ENCODE measurements at regions not wholly inside any gene's neighbourhood (a gene's known extent, or its start where the extent isn't known, plus 50 kb on each side); places are given as distances from the start of the nearest gene placed in this dataset.
"Not testable (repeated sequence)": the region's sequence is repeated elsewhere in the genome, so short reads cannot be mapped to it uniquely, and the experiment has no call there.

DNA sequence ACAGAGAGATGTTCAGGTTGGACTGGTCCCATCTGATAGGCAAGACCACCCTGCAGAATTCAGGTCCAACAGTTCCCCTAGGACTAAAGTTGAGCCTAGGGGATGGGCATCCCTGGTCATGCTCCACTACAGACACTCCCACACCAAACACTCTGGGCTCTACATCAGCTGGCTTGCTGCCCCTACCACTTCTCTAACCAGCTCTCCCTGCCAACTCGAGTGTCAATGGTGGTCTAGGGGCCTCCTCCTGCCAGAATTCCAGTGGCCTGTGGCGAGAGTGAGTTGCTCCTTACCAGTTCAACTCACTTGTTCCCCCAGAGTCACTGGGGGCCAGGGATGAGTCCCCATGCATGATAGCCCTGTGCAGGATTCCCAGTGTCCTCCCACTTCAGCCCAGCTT is 316.2 kb upstream of the PPP2R3A start:
- no peak for DNase-seq

DNA sequence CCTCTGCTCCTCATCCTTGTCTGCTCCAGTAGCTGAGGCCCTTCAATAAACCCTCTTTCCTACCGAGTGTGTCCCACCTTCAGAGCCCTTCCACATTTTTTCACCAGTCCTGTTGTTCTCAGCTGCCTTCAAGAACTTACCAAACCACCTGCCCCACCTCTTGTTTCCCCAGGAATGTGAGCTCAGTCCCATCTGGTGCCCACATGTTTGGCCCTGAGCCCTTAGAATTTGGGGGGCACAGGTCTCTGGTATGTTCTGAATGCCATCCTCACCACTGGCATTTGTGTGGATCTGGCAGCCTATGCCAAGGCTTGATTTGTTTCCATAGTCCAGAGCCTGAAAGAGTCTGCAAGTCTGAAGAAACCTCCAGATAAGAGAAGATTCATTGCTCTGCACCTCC is 315.2 kb upstream of the PPP2R3A start:
- DNase-seq: no peak

DNA sequence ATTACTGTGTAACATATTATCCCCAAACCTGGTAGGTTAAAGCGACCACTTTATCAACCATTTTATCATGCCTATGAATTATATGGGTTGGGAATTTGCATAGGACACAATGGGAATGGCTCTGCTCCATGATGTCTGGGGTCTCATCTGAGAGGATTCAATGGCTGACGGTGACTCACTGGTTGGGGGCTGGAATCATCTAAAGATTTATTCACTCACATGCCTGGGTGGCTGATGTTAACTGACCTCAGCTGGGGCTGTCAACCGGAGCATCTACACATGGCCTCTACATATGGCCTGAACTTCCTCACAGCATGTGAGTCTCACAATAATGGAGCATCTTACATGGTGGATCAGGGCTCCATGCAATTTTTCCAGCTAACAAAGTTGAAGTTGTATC is 313.1 kb upstream of the PPP2R3A start:
- no peak for DNase-seq

DNA sequence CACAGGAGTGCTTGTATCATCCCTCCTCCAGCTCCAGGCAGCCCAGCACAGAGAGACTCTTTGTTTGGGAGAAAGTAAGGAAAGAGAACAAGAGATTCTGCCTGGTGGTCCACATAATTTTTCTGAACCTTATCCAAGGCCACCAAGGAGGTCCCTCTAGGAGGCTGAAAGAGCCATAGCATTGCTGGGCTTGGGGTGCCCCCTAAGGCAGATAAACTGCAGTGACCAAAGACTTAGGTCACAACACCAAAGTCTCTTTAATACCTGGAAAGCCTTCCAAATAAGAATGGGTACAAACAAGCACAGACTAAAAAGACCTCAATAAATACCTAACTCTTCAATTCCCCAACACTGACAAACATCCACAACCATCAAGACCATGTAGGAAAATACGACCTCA is 310.2 kb upstream of the PPP2R3A start:
- no peak for DNase-seq

DNA sequence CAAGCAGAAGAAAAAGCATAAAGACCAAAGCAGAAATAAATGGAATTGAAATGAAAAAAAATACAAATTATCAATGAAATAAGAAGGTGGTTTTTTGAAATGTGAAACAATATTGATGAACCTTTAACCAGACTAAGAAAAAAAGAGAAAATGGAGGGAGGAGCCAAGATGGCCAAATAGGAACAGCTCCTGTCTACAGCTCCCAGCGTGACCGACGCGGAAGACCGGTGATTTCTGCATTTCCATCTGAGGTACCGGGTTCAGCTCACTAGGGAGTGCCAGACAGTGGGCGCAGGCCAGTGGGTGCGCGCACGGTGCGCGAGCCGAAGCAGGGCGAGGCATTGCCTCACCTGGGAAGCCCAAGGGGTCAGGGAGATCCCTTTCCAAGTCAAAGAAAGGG is 307.1 kb upstream of the PPP2R3A start:
- not testable (repeated sequence) for DNase-seq

DNA sequence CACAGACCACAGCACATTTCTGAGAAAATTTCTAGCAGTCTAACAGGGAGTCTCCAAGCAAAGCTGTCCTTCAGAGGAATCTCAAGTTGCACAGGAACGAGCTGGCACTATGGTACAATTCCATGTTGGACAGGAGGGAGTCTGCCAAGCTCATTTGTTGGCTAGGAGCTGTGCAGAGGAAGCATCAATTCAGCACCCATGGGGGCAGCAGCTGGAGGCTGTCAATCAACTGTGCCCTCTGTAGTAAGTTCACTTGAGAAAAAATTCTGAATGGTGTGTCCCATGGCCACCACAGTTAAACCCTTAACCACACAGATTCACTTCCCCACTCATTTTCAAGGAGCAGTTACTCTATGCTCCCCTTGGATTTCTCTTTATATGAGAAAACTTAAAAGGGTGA is 298.5 kb upstream of the PPP2R3A start:
- no peak for DNase-seq

DNA sequence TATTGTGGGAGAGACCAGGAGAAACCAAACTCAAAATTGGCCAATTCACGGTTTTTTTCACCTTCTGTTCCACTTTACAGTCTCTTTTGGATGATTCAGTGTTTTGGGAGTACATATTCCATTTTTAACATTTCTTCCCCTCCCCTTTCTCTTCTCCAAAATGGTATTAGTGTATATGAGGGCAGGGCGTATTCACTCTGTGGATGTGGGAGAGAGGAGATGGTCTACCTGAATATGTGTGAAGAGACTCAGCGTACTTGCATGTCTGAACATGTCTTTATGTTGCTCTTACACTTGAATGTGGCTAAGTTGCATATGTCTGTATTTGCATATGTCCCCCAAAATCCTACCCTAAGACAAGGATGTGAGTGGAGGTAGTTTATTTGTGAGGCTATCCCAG is 291.0 kb upstream of the PPP2R3A start:
- no peak for DNase-seq

DNA sequence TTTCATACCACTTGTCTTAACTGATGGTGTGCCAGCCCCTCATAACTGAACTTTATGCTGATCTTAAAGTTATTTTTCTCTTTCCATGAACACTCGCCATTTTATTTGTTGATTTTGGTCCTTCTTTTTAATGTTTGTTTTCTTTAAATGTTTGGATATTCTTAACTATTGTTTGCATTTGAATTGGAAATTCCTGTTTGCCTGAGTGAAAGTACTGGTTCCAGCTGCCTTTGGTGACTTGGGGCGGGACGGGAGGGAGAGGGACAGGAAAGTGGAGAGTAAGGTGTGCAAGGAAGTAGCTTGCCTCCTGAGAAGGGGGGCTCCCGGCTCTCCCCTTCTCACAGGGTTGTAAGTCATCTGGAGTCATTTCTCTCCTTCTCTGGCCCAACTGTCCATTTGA is 287.1 kb upstream of the PPP2R3A start:
- DNase-seq: no peak

DNA sequence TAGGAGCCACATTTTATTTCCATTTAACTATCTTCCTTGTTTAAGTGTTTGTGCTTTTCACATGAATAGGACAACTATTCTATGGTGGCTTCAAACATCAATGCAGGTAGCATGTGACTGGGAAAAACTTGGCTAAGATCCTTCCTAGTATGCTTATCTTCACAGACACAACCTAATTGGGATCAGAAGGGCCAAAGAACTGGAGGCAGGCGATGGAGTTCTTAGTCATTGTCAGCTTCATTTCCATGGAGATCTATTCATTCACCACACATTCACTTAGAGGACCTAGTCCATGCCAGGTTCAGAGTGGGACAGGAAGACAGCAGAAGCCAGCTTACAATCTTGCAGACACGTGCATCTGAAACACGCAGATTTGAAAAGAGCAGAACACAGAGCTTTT is 277.5 kb upstream of the PPP2R3A start:
- no peak for DNase-seq

DNA sequence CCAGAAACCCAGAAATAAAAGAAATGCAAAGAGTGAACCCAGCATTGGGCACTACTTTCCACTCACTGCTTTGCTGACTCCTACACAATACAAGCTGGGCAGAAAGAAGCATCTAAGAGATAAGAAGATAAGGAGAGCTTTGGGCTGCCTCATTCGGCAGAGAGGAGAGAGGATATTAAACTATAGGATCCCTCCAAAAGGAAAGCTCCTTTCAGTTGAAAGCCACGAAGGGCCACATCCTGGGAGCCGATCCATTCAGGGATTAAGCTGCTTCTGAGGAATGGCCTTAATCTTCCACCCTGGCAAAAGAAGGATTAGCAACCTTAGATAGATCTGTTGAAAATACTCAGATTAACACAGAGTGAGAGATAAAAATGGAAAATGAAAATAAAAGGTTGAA is 274.9 kb upstream of the PPP2R3A start:
- DNase-seq: no peak

DNA sequence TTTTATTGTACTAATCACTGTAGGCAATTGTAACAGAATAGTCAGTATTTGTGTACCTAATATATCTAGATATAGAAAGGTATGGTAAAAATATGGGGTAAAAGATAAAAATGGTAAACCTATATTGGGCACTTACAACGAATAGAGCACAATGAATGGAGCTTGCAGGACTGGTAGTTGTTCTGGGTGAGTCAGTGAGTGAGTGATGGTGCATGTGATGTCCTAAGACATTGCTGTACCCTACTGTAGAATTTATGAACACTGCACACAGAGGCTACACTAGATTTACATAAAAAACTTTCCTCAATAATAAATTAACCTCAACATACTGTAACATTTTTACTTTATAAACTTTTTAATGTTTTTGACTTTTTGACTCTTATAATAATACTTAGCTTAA is 274.3 kb upstream of the PPP2R3A start:
- DNase-seq: no peak

DNA sequence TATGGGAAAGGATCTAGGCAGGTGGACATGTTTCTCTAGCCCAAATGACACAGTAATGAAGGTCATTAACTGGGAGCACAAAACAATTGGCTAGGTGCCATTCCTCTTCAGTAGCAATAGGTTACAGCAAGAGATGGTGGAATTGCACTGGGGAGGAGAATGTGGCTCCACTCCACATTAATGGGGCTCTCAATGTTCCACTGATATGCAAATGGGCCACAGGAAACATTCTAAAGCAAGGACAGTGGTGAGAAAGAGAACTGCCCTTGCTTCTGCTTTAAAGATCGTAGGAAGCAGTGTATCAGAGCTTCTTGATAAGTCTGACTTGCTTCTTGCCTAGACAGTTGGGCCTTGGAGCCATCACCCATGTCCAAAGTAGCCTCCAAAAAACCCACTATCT is 271.4 kb upstream of the PPP2R3A start:
- no peak for DNase-seq

DNA sequence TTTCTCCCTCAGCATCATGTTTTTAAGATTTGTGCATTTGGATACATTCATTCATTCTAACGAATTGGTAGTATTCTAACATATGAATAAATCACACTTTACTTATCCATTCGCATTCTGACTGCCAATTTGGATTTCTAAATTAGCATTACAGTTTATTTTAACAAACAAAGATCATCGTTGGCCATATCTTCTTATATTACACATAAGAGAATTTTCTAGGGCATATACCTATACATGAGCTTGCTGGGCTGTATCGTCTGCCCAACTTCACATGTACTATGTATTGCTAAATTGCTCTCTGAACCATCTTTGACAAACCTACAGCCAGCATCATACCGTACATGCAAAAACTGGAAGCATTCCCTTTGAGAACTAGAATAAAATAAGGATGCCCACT is 265.8 kb upstream of the PPP2R3A start:
- DNase-seq: no peak

DNA sequence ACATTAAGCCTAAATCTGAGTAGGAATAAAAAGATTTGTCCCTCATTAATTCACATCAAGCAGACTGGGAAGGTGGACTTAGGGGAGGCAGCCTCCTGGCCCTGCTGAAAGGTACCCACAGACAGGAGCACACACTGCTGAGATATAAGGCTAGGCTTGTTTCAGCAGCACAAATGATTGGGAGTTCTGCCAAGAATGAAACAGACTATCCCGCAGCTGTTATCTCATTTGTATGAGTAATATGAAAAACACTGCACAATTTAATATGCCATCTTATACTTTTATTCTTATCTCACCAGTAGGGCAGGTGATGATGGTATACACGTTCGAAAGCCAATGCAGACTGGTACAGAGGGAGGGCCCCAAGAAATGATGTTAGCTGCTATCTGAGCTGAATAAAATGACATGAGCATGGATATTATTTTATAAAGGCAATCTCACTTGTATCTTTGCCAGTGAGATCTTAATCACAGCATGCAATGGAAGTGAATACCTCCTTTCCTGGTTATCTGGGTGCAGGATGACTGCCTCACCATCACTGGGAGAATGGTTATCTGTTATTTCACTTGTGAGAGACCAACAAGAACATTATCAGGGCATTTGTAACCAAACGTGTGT is 258.7 kb upstream of the PPP2R3A start:
- no peak for DNase-seq

DNA sequence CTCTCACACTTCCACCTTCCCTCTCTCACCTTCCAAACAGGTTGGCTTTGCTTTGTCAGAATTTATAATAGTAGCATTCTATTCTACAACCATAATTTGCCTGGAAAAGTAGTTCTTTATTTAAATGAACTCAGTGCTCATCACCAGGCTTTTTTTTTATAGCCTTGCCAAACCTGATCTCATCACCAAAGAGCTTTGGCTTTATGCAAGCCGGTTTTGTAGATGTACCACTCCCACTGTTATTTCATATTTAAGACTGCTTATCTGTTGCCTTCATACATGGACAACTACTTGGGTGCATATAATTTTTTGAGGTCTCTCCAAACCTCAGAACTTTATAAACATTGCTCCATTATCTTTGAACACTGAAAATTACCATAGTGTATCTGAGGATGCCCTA is 246.1 kb upstream of the PPP2R3A start:
- DNase-seq: no peak

DNA sequence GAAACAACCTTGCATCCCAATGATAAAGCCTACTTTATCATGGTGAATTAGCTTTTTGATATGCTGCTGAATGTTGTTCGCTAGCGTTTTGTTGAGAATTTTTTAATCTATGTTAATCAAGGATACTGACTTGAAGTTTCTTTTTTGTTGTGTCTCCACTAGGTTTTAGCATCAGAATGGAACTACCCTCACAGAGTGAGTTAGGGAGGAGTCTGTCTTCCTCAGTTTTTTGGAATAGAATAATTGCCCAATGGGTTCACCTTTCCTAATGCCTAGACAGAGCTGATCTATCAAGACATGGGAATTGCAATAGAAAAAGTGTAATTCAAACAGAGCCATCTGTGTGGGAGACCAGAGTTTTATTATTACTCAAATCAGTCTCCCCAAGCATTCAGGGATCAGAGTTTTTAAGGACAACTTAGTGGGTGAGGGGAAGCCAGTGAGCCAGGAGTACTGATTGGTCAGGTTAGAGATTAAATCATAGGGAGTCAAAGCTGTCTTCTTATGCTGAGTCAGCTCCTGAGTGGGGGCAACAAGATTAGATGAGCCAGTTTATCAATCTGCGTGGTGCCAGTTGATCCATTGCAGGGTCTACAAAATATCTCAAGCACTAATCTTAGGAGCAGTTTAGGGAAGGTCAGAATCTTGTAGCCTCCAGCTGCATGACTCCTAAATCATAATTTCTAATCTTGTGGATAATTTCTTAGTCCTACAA is 237.4 kb upstream of the PPP2R3A start:
- DNase-seq: no peak

DNA sequence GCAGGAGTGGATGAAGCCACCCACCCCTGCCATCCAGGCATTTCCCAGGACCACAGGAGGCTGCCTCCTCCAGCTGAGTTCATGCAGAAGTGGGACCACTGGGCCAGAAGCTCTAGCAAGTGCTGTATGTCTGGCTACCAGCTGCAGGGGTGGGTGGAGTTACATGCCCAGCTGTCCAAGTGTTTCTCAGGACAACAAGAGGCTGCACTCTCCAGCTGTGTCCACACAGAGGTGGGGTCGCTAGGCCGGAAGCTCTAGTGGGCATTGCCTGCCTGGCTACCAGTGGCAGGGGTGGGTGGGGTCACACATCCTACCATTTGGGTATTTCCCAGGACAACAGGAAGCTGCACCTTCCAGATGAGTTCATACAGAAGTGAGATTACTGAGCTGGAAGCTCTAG is 234.0 kb upstream of the PPP2R3A start:
- DNase-seq: no peak

DNA sequence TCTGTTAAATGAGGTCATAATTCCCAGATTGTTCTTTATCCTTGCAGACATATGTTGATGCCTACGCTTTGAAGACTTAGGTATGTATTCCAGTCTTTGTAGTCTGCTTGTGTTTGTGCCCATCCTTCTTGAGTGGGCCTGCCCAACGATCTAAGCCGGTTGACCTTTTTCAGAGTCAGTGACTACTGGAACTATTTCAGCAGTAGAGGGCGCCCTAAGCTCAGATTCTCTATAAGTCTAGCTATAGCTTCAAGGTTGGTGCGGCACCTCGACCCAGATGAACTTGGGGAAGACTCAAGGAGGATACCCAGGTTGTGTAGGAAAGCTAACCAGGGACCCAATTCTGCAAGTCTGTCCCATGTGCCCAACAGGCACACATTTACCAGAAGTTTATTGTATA is 228.8 kb upstream of the PPP2R3A start:
- no peak for DNase-seq

DNA sequence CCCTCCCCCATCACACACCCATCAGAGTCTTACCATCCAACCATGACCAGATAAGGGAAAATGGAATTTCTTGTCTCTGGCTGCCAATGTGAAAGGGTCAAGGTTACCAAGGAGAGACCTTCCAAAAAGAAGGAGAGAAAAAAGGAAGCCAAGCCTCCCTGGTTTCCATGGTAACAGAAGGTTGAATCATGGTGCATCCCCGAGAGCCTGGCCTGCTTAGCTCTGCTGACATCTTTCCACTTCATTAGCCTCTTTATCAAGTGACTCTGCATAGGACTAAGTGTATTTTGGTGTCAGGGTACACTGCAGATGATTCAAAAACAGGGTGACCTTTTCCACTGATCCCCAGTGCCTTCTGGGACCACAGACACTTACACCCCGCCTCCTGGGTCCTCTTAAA is 225.7 kb upstream of the PPP2R3A start:
- DNase-seq: no peak

DNA sequence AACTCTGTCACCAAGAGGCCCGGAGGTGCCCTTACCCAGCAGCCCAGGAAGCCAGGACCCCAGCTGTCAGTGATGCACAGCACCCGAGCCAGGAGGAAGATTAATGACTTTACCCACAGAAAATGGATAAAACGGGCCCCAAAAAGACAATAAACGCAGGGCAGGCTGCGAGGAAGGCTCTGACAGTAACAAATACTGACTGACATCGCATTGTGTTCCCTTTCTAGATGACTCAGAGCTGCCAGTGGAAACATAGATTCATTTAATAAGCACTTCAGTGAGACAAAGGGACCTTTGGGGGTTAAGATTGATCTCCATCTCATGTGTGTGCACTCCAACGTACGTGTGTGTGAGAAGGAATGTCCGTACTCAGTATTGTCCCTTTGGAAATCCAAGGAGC is 225.3 kb upstream of the PPP2R3A start:
- DNase-seq: no peak

DNA sequence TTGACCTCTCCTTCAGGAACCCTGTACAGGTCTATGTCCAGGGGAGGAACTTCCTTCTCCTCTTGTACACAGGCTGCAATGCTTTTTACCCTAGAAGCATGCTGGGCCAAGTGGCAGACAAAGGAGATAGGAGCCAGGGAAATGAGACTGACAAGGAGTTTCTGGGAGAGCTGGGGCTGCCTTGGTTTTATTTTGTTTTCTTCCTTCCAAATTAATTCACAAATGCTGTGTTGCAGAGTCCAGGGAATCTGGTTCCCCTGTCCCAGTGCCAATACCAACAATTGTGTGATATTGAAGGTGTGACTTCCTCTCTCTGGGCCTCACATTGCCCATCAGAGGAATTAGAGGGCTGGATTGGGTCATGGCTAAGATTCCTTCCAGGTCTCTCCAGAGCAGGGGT is 224.8 kb upstream of the PPP2R3A start:
- no peak for DNase-seq

DNA sequence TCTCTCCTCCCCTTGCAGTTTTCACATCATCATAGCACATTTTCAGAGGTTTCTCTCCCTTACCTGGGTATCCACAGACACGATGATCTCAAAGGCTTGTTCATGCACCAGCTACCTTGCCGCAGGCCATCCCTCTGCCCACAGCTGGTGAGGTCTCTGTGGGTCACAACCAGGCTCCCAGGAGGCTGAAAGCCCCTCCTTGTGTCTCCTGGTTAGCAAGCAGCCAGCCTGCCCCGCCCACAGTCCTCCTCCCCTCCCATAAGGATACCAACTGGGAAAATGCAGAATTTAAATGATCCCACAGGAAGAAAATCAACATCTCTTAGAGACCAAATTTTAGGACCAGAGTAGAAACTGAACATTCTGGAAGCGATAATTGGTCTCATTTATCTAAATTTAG is 213.5 kb upstream of the PPP2R3A start:
- no peak for DNase-seq

DNA sequence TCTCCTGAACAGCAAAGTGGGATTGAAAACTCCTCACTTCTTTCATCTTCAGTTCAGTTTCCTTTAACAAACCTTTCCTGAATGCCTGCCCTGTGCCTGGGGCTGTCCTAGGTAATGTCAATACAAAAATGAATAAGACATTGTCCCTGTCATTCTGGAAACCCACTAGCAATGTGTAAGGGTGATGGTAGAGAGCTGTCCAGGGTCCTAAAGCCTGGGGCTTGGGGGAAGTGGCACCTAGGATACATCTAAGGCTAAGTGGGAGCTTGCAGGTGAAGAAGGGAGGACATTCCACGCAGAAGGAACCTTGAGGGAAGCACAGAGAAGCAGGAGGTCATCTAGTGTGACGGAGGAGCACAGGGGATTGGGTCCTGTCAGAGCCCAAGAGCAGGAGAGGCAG is 212.7 kb upstream of the PPP2R3A start:
- DNase-seq: no peak

DNA sequence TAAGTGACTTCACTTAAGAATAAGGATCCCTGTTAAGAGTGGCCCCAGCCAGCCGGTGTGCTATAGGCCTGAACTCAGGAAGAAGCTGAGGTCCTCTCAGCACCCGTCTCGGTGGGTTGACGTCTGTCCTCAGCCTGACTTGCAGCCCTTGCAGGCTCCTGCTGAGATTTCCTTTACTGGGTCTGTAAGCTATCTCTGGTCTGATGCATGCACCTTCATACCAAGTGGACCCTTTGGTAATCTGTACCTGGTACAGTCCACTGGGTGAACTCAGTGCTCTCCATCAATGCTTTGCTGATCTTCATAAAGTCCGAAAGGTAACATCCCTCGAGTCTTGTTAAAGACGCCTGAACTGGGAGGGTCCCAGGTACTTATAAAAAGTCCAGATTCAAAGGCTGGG is 212.0 kb upstream of the PPP2R3A start:
- no peak for DNase-seq
